B cell (primary cell): ENCODE measurements at regions not wholly inside any gene's neighbourhood (a gene's known extent, or its start where the extent isn't known, plus 50 kb on each side); places are given as distances from the start of the nearest gene placed in this dataset.

Experiments
- ATAC-seq: fragments of 200-7000 bp; cut with Tn5 transposase; one replicate; pipeline ENCODE4 v1.10.0; 2021; ENCODE audit warnings: low read depth, mild to moderate bottlenecking, moderate number of reproducible peaks, moderate library complexity
- CTCF ChIA-PET: fragments of 350-600 bp; sonication (Branson Sonifier 250); formaldehyde crosslinking; loops from one replicate; lab custom pipeline; 2021; ENCODE audit warnings: antibody characterized with exemption, inconsistent platforms; lab: Charles Lee
- POLR2A ChIA-PET: fragments of 350-600 bp; sonication (Branson Sonifier 250); formaldehyde crosslinking; loops from one replicate; lab custom pipeline; 2021; ENCODE audit warnings: antibody characterized with exemption; lab: Charles Lee
- DNase-seq: peaks from one replicate; pipeline ENCODE4 v3.0.0; 2013
- H2AFZ ChIP-seq: 2 replicates; pipeline ENCODE4 v1.6.1; 2012; ENCODE audit warnings: mild to moderate bottlenecking, low read depth, low read length; ENCODE audit not compliant: insufficient read depth, poor library complexity, severe bottlenecking
- H3K27ac ChIP-seq, 2 donors: 1 replicate in 1 of 2; 2 replicates in 1 of 2; pipeline ENCODE4 v1.5.1; 2012 to 2013; ENCODE audit warnings: low read length in 2 of 2, mild to moderate bottlenecking in 2 of 2, moderate library complexity in 1 of 2
- H3K27me3 ChIP-seq, 4 experiments: fragments of 200-600 bp in 1 of 4; sonication (generic) in 1 of 4; replicated peaks in 1 of 4; 1 replicate in 2 of 4; 2 replicates in 2 of 4; pipeline versions ENCODE4 v1.6.1 to v1.7.0; 2013 to 2016; ENCODE audit warnings: low read length in 3 of 4, mild to moderate bottlenecking in 2 of 4, mixed read lengths in 1 of 4, moderate library complexity in 1 of 4; ENCODE audit not compliant: insufficient read depth in 4 of 4, control insufficient read depth in 3 of 4; ENCODE audit errors: control extremely low read depth in 1 of 4
- H3K36me3 ChIP-seq, 2 experiments: replicated peaks in 1 of 2; 1 replicate in 1 of 2; 2 replicates in 1 of 2; pipeline versions ENCODE4 v1.6.1 to v1.7.1; 2013; ENCODE audit warnings: low read length in 1 of 2; ENCODE audit not compliant: insufficient read depth in 2 of 2, control insufficient read depth in 1 of 2; ENCODE audit errors: control extremely low read depth in 1 of 2, extremely low read depth in 1 of 2
- H3K4me1 ChIP-seq, 2 donors: fragments of 200-600 bp in 1 of 2; sonication (generic) in 1 of 2; 1 replicate in 1 of 2; 2 replicates in 1 of 2; pipeline versions ENCODE4 v1.5.1 to v1.6.1; 2013 to 2017; ENCODE audit warnings: low read length in 2 of 2; ENCODE audit not compliant: control insufficient read depth in 2 of 2, insufficient read depth in 2 of 2
- H3K4me2 ChIP-seq: replicated peaks from 2 replicates; pipeline ENCODE3; 2012; ENCODE audit warnings: mild to moderate bottlenecking, low read depth, low read length; ENCODE audit not compliant: poor library complexity, severe bottlenecking
- H3K4me3 ChIP-seq, 5 experiments: fragments of 200-600 bp in 1 of 5; sonication (generic) in 1 of 5; 1 replicate in 3 of 5; 2 replicates in 2 of 5; pipeline versions ENCODE4 v1.5.1 to v1.7.0; 2011 to 2016; ENCODE audit warnings: low read length in 4 of 5, mild to moderate bottlenecking in 4 of 5, low read depth in 2 of 5, control low read depth in 1 of 5, moderate library complexity in 1 of 5; ENCODE audit not compliant: insufficient read depth in 1 of 5; ENCODE audit errors: control extremely low read depth in 1 of 5, extremely low read depth in 1 of 5
- H3K79me2 ChIP-seq: fragments of 200-600 bp; sonication (generic); one replicate; pipeline ENCODE4 v1.6.0; 2016; ENCODE audit warnings: low read length; ENCODE audit not compliant: control insufficient read depth, insufficient read depth
- H3K9ac ChIP-seq: fragments of 200-600 bp; sonication (generic); 2 replicates; pipeline ENCODE4 v1.6.1; 2017; ENCODE audit warnings: mild to moderate bottlenecking, low read length, moderate library complexity
- H3K9me3 ChIP-seq, 3 donors: one replicate each; pipeline versions ENCODE4 v1.6.1 to v1.7.1; 2013; ENCODE audit warnings: low read length in 2 of 3; ENCODE audit not compliant: control insufficient read depth in 2 of 3, insufficient read depth in 1 of 3; ENCODE audit errors: control extremely low read depth in 1 of 3
- H4K20me1 ChIP-seq: 2 replicates; pipeline ENCODE4 v1.6.0; 2012; ENCODE audit warnings: mild to moderate bottlenecking, low read length; ENCODE audit not compliant: insufficient read depth, control insufficient read depth, poor library complexity, severe bottlenecking
- H3K27ac Mint-ChIP-seq: one replicate; pipeline ENCODE4 v1.8.0; 2021; ENCODE audit warnings: mixed read lengths
- H3K27me3 Mint-ChIP-seq: one replicate; pipeline ENCODE4 v1.8.0; 2021; ENCODE audit warnings: mixed read lengths
- H3K4me1 Mint-ChIP-seq: one replicate; pipeline ENCODE4 v1.8.0; 2021; ENCODE audit warnings: mixed read lengths
- H3K4me3 Mint-ChIP-seq: one replicate; pipeline ENCODE4 v1.8.0; 2021; ENCODE audit warnings: mixed read lengths
- H3K9me3 Mint-ChIP-seq: one replicate; pipeline ENCODE4 v1.8.0; 2022; ENCODE audit warnings: mixed read lengths; ENCODE audit not compliant: insufficient read depth
- CTCF ChIP-seq: fragments of 200-600 bp; IDR thresholded peaks from one replicate; pipeline ENCODE4 v1.8.0; 2022; ENCODE audit warnings: antibody characterized with exemption, mild to moderate bottlenecking
- EZH2 ChIP-seq: IDR thresholded peaks from 2 replicates; pipeline ENCODE4 v1.6.1; 2012; ENCODE audit warnings: borderline replicate concordance, low read depth, mild to moderate bottlenecking, moderate library complexity, low read length; ENCODE audit not compliant: insufficient read depth, poor library complexity, severe bottlenecking
- WGBS: methylation state at CpG from one replicate; pipeline ENCODE4 v1.1.5; 2013; ENCODE audit warnings: missing lambda C conversion rate; ENCODE audit not compliant: insufficient coverage; 5-methylcytosine and 5-hydroxymethylcytosine counted together
- intact Hi-C: fragments of 100-400 bp; cut with micrococcal nuclease; formaldehyde crosslinking; loops from one replicate; pipeline ENCODE4 v1.10.0; 2022

- H3K4me3 ChIP-seq = no peak overlapping the region
- ChIA-PET POLR2A (no interaction called here), CTCF (no interaction called here)
- ATAC-seq (no peak), DNase-seq (no peak)
- no peak overlapping the region for H3K4me3 Mint-ChIP-seq
- no peak overlapping the region for H3K4me2 ChIP-seq
- H3K4me1 ChIP-seq = no peaks in the 10 kb centered on the region
- H3K36me3 ChIP-seq = no peaks in the 10 kb centered on the region
- H3K9me3 Mint-ChIP-seq = no peaks in the 10 kb centered on the region
- H3K79me2 ChIP-seq = no peaks in the 10 kb centered on the region
- H2AFZ ChIP-seq = no peak overlapping the region
- H3K27me3 ChIP-seq = no peaks in the 10 kb centered on the region
- intact Hi-C loops = no loop called here
- TF ChIP-seq EZH2 (no peak), CTCF (no peak)
- no peaks in the 10 kb centered on the region for H4K20me1 ChIP-seq
- H3K9ac ChIP-seq = no peak overlapping the region
- no peaks in the 10 kb centered on the region for H3K4me1 Mint-ChIP-seq
- no peak overlapping the region for H3K27ac Mint-ChIP-seq
- peaks cover 5% of the 10 kb centered on the region for H3K27me3 Mint-ChIP-seq
- no peaks in the 10 kb centered on the region for H3K9me3 ChIP-seq
- no peak overlapping the region for H3K27ac ChIP-seq
- no CpG with 5 or more reads among the region's 4 CpGs for WGBS
Measured at GRCh38 chr4:119739796-119740195, 111.2 kb upstream of the PDE5A start.

GRCh38 chr4:119738901-119739300 is 110.3 kb upstream of the PDE5A start:
- ChIA-PET CTCF (no interaction called here), POLR2A (no interaction called here)
- H3K27ac Mint-ChIP-seq = no peak overlapping the region
- intact Hi-C loops = no loop called here
- ATAC-seq (no peak), DNase-seq (no peak)
- Histone ChIP-seq H3K4me1 (no peaks in the 10 kb centered on the region), H3K27me3 (no peaks in the 10 kb centered on the region), H4K20me1 (no peaks in the 10 kb centered on the region), H3K27ac (no peak overlapping the region), H3K79me2 (no peaks in the 10 kb centered on the region), H3K9me3 (no peaks in the 10 kb centered on the region), H3K36me3 (no peaks in the 10 kb centered on the region), H3K4me3 (no peak overlapping the region), H3K4me2 (no peak overlapping the region), H3K9ac (no peak overlapping the region), H2AFZ (no peak overlapping the region)
- no peaks in the 10 kb centered on the region for H3K9me3 Mint-ChIP-seq
- no peaks in the 10 kb centered on the region for H3K4me1 Mint-ChIP-seq
- H3K4me3 Mint-ChIP-seq = no peak overlapping the region
- no CpG with 5 or more reads among the region's 2 CpGs for WGBS
- TF ChIP-seq CTCF (no peak), EZH2 (no peak)
- no peaks in the 10 kb centered on the region for H3K27me3 Mint-ChIP-seq
